Ishikawa (cell line): ENCODE measurements at regions not wholly inside any gene's neighbourhood (a gene's known extent, or its start where the extent isn't known, plus 50 kb on each side); places are given as distances from the start of the nearest gene placed in this dataset.

Source experiments
- CEBPB ChIP-seq: IDR thresholded peaks from 2 replicates; pipeline ENCODE4 v1.6.1; 2012
- CREB1 ChIP-seq: IDR thresholded peaks from 2 replicates; pipeline ENCODE4 v1.6.1; 2012; ENCODE audit warnings: low read depth
- EGR1 ChIP-seq: IDR thresholded peaks from 2 replicates; pipeline ENCODE4 v1.6.1; 2012
- EP300 ChIP-seq: IDR thresholded peaks from 2 replicates; pipeline ENCODE4 v1.6.1; 2012; ENCODE audit warnings: borderline replicate concordance
- FOXM1 ChIP-seq: IDR thresholded peaks from 2 replicates; pipeline ENCODE4 v1.6.1; 2012; ENCODE audit warnings: low read depth, borderline replicate concordance
- MAX ChIP-seq: IDR thresholded peaks from 2 replicates; pipeline ENCODE4 v1.6.1; 2012
- NFIC ChIP-seq: IDR thresholded peaks from 2 replicates; pipeline ENCODE4 v1.6.1; 2012
- RAD21 ChIP-seq: IDR thresholded peaks from 2 replicates; pipeline ENCODE4 v1.6.1; 2012; ENCODE audit warnings: low read depth
- TAF1 ChIP-seq: IDR thresholded peaks from 2 replicates; pipeline ENCODE4 v1.6.1; 2012; ENCODE audit warnings: low read depth, mild to moderate bottlenecking
- TCF12 ChIP-seq: IDR thresholded peaks from 2 replicates; pipeline ENCODE4 v1.6.1; 2012; ENCODE audit warnings: low read depth
- TEAD4 ChIP-seq: IDR thresholded peaks from 2 replicates; pipeline ENCODE4 v1.6.1; 2012
- USF1 ChIP-seq: IDR thresholded peaks from 2 replicates; pipeline ENCODE4 v1.6.1; 2012
- YY1 ChIP-seq: IDR thresholded peaks from 2 replicates; pipeline ENCODE4 v1.6.1; 2012; ENCODE audit warnings: low read depth
- ZBTB7A ChIP-seq: IDR thresholded peaks from 2 replicates; pipeline ENCODE4 v1.6.1; 2012; ENCODE audit warnings: low read depth
- TF ChIP-seq, protein P1 (sequence below): IDR thresholded peaks from 2 replicates; pipeline ENCODE4 v1.6.1; 2012; ENCODE audit warnings: low read depth, mild to moderate bottlenecking

- TF ChIP-seq YY1 (no peak), ZBTB7A (no peak), RAD21 (no peak), FOXM1 (no peak), TEAD4 (no peak), USF1 (no peak), MAX (no peak), TCF12 (no peak)
- TF ChIP-seq, protein P1, sequence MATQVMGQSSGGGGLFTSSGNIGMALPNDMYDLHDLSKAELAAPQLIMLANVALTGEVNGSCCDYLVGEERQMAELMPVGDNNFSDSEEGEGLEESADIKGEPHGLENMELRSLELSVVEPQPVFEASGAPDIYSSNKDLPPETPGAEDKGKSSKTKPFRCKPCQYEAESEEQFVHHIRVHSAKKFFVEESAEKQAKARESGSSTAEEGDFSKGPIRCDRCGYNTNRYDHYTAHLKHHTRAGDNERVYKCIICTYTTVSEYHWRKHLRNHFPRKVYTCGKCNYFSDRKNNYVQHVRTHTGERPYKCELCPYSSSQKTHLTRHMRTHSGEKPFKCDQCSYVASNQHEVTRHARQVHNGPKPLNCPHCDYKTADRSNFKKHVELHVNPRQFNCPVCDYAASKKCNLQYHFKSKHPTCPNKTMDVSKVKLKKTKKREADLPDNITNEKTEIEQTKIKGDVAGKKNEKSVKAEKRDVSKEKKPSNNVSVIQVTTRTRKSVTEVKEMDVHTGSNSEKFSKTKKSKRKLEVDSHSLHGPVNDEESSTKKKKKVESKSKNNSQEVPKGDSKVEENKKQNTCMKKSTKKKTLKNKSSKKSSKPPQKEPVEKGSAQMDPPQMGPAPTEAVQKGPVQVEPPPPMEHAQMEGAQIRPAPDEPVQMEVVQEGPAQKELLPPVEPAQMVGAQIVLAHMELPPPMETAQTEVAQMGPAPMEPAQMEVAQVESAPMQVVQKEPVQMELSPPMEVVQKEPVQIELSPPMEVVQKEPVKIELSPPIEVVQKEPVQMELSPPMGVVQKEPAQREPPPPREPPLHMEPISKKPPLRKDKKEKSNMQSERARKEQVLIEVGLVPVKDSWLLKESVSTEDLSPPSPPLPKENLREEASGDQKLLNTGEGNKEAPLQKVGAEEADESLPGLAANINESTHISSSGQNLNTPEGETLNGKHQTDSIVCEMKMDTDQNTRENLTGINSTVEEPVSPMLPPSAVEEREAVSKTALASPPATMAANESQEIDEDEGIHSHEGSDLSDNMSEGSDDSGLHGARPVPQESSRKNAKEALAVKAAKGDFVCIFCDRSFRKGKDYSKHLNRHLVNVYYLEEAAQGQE: no peak
These were observed 461.8 kb upstream of the CXADR start for GRCh38 chr21:17051054-17051453.

DNA sequence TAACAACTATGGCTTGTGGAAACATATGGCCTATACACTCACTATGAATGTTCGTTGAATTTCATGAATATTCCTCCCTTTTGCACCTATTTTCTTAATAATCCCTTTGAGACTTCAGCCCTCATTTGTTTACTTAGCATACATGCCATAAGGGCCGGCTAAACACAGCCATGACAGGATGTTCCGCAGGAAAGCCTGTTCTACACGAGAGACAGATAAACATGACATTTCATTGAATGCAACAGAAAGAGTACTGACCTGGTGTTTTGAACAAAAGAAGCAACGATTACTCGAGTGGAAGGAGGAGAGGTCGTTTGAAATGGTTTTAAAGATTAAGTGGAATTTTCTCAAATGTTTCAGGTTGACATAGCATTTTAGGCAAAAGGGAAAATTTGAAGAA is 459.5 kb upstream of the CXADR start:
- no peak for TF ChIP-seq EP300
- TF ChIP-seq TCF12: no peak
- TF ChIP-seq NFIC: no peak

DNA sequence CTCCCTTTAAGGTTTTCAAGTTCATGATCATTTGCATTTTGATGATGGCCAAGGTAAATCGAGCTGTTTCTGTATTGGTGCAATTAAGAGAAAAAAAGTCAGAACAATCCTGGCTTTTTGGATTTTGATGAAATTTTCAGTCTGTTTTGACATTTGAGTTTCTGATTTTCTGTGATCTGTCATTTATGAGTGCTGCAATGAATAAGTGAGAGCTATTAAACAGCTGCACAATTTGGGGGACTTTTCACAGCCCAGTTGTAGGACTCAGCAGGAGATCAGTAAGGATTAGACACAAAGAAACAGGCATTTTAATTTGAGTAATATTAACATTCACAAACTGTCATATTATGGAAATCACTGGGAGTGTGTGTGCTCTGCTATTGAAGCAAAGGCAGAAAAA is 452.9 kb upstream of the CXADR start:
- TF ChIP-seq NFIC: no peak
- TF ChIP-seq RAD21: no peak
- no peak for TF ChIP-seq MAX
- no peak for TF ChIP-seq TEAD4
- no peak for TF ChIP-seq EGR1
- no peak for TF ChIP-seq ZBTB7A
- TF ChIP-seq CEBPB: no peak
- no peak for TF ChIP-seq TAF1
- TF ChIP-seq, protein P1: no peak
- no peak for TF ChIP-seq CREB1
- no peak for TF ChIP-seq EP300
- TF ChIP-seq YY1: no peak
- TF ChIP-seq TCF12: no peak
- no peak for TF ChIP-seq USF1

GRCh38 chr21:17066006-17066405 is 446.8 kb upstream of the CXADR start:
- TF ChIP-seq MAX (no peak), EP300 (no peak), RAD21 (no peak), EGR1 (no peak), FOXM1 (no peak), TCF12 (no peak), CREB1 (no peak), CEBPB (no peak), TAF1 (no peak), YY1 (no peak), ZBTB7A (no peak), USF1 (no peak), TEAD4 (no peak), NFIC (no peak)
- TF ChIP-seq, protein P1: no peak
